ENCODE measurements at regions not wholly inside any gene's neighbourhood (a gene's known extent, or its start where the extent isn't known, plus 50 kb on each side); places are given as distances from the start of the nearest gene placed in this dataset.
"Not testable (repeated sequence)": the region's sequence is repeated elsewhere in the genome, so short reads cannot be mapped to it uniquely, and the experiment has no call there.

DNA sequence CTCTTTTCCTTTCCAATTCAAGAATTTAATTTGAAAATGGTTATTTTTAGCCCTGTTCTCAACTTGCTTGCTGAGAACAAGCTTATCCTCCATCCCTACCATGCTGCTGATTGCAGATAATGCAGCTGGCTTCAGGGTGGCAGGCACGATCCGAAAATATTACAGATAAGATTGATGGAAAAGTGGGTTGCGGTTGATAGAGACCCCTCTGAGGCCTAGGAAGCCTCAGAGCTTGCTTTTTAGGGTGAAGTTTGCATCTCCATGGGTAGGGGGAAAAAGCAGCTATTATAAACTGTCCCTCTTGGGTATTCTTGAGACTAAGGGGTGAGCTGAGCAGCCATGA is 116.5 kb upstream of the GOT2 start:
- ATAC-seq = no peak
- no peaks in the 10 kb centered on the region for H3K9me3 Mint-ChIP-seq (ENCODE audit: low read depth)
- no peaks in the 10 kb centered on the region for H3K36me3 Mint-ChIP-seq
- no peak for DNase-seq
- no peak overlapping the region for H3K27ac Mint-ChIP-seq
- CTCF ChIA-PET = no interaction called here
- no peaks in the 10 kb centered on the region for H3K27me3 Mint-ChIP-seq
- H3K4me1 Mint-ChIP-seq = no peaks in the 10 kb centered on the region
- H3K4me3 Mint-ChIP-seq = no peak overlapping the region

DNA sequence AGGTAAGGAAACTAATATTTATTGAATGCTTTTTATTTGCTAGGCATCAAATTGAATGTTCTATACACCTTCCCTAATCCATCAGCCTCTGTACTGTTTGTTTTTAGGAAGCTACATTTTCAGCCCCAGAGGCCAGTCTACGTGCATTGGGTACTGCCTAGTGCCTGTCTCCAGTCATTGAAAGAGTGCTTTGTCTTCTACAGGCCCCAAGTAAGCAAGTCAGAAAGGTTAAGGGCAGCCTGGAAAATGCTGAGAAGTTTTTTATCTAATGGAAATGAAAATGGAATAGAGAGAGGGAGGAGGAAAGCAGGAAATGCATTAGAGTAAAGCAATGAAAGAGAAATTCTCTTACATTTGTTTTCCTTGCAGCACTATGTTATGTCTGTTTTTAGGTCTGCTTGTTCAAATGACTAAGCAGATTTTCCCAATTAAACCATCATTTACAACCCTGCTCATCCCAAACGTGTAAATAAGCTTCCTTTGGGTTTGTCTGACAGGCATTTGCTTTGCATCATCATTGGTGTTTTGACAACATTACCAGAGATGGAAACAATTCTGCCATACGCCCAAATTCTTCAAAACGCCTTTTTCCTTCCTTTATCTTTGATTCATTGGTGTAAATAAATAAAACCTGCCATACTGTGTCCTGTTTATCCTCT is 116.0 kb upstream of the GOT2 start:
- Mint-ChIP-seq H3K27me3 (no peaks in the 10 kb centered on the region), H3K36me3 (no peaks in the 10 kb centered on the region), H3K4me3 (no peak overlapping the region), H3K4me1 (no peaks in the 10 kb centered on the region), H3K27ac (no peak overlapping the region), H3K9me3 (ENCODE audit: low read depth) (no peaks in the 10 kb centered on the region)
- no peak for DNase-seq
- CTCF ChIA-PET = no interaction called here
- no peak for ATAC-seq

- no peak overlapping the region for H3K4me3 Mint-ChIP-seq
- CTCF ChIA-PET = no interaction called here
- DNase-seq (no peak), ATAC-seq (no peak)
- H3K4me1 Mint-ChIP-seq = no peaks in the 10 kb centered on the region
- H3K27me3 Mint-ChIP-seq = no peaks in the 10 kb centered on the region
- H3K36me3 Mint-ChIP-seq = no peaks in the 10 kb centered on the region
- no peaks in the 10 kb centered on the region for H3K9me3 Mint-ChIP-seq (ENCODE audit: low read depth)
- H3K27ac Mint-ChIP-seq = no peak overlapping the region
Measured at GRCh38 chr16:58848662-58849002, 114.5 kb upstream of the GOT2 start.

- Mint-ChIP-seq H3K27me3 (no peaks in the 10 kb centered on the region), H3K9me3 (ENCODE audit: low read depth) (no peaks in the 10 kb centered on the region), H3K27ac (no peak overlapping the region), H3K36me3 (no peaks in the 10 kb centered on the region), H3K4me3 (no peak overlapping the region), H3K4me1 (no peaks in the 10 kb centered on the region)
- DNase-seq (no peak), ATAC-seq (no peak)
- CTCF ChIA-PET = no interaction called here
Measured at GRCh38 chr16:58847902-58848661, 114.0 kb upstream of the GOT2 start.

DNA sequence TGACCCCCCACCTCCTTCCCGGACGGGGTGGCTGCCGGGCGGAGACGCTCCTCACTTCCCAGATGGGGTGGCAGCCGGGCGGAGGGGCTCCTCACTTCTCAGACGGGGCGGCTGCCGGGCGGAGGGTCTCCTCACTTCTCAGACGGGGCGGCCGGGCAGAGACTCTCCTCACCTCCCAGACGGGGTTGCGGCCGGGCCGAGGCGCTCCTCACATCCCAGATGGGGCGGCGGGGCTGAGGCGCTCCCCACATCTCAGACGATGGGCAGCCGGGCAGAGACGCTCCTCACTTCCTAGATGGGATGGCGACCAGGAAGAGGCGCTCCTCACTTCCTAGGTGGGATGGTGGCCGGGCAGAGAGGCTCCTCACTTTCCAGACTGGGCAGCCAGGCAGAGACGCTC is 112.1 kb upstream of the GOT2 start:
- CTCF ChIA-PET; H3K4me3 Mint-ChIP-seq; ATAC-seq; DNase-seq; H3K9me3 Mint-ChIP-seq (ENCODE audit: low read depth); H3K27ac Mint-ChIP-seq; H3K4me1 Mint-ChIP-seq; H3K36me3 Mint-ChIP-seq; H3K27me3 Mint-ChIP-seq: not testable (repeated sequence)

DNA sequence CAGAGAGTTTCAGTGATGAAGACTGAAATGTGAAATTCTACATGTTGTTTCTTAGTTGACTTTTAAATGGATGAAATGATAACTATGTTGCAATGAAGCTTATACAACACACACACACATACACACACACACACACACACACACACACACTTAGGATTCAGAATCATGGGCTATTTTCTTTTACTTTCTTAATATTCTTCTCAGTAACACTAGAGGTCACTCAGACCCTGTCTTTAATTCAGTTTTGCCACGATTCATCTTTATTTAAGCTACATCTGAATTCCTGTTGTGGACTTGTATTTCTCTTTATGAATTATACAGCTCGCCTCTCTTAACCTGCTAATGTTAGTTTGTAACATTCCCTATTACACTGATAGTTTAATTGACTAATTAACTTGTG is 109.6 kb upstream of the GOT2 start:
- DNase-seq = no peak
- Mint-ChIP-seq H3K27me3 (no peaks in the 10 kb centered on the region), H3K27ac (no peak overlapping the region), H3K4me1 (no peaks in the 10 kb centered on the region), H3K9me3 (ENCODE audit: low read depth) (no peaks in the 10 kb centered on the region), H3K36me3 (no peaks in the 10 kb centered on the region), H3K4me3 (no peak overlapping the region)
- no peak for ATAC-seq
- CTCF ChIA-PET = no interaction called here

DNA sequence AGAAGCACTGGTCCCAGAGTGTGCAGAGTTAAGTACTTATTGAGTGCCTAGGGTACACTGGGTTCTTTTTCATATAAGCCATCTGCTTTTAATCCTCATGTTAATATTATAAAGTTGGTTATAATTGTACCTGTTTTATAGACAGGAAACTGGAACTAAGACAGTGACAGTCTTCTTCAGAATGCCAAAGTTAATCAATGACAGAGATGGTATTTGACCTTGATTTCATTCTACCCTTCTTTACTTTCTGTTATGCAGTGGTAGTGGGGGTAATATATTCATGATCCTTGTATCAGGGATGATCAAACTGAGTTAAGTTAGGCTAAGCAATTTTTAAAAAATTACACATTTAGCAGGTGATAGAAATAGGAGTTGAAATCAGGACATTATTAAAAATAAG is 108.6 kb upstream of the GOT2 start:
- H3K27ac Mint-ChIP-seq = no peak overlapping the region
- no peak overlapping the region for H3K4me3 Mint-ChIP-seq
- H3K9me3 Mint-ChIP-seq (ENCODE audit: low read depth) = no peaks in the 10 kb centered on the region
- no peaks in the 10 kb centered on the region for H3K27me3 Mint-ChIP-seq
- H3K36me3 Mint-ChIP-seq = no peaks in the 10 kb centered on the region
- ATAC-seq (no peak), DNase-seq (no peak)
- H3K4me1 Mint-ChIP-seq = no peaks in the 10 kb centered on the region
- CTCF ChIA-PET = no interaction called here

- H3K9me3 Mint-ChIP-seq (ENCODE audit: low read depth) = no peaks in the 10 kb centered on the region
- ATAC-seq = no peak
- no peak for DNase-seq
- H3K27ac Mint-ChIP-seq = no peak overlapping the region
- no peaks in the 10 kb centered on the region for H3K27me3 Mint-ChIP-seq
- CTCF ChIA-PET = no interaction called here
- H3K36me3 Mint-ChIP-seq = no peaks in the 10 kb centered on the region
- H3K4me1 Mint-ChIP-seq = no peaks in the 10 kb centered on the region
- H3K4me3 Mint-ChIP-seq = no peak overlapping the region
Measured at GRCh38 chr16:58842156-58842555, 108.0 kb upstream of the GOT2 start.

DNA sequence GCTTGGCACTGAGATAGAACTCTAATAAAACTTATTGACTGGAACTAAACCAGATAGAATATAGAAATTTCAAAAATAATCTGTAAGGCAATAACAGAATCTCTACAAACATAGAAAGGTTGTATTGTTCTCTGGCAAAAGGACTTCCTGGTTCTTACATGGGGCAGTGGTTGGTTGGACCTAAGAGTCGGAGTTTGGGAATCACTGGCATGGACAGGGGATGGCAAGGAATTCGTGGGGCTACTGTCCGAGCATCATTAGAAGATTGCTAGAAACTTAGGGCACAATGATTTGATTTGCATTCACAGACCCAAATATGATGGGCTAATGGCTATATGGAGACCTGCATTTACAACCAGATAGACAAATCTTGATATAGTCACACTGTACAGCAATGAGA is 103.8 kb upstream of the GOT2 start:
- Mint-ChIP-seq H3K4me1 (no peaks in the 10 kb centered on the region), H3K9me3 (ENCODE audit: low read depth) (no peaks in the 10 kb centered on the region), H3K27me3 (peaks cover 3% of the 10 kb centered on the region), H3K27ac (no peak overlapping the region), H3K4me3 (no peak overlapping the region), H3K36me3 (no peaks in the 10 kb centered on the region)
- no peak for ATAC-seq
- CTCF ChIA-PET = interaction anchor here (0.6 kb wide), 1 partner anchor 150 kb away, joined by 3 read pairs; no protein-coding TSS in a partner anchor
- DNase-seq = no peak

DNA sequence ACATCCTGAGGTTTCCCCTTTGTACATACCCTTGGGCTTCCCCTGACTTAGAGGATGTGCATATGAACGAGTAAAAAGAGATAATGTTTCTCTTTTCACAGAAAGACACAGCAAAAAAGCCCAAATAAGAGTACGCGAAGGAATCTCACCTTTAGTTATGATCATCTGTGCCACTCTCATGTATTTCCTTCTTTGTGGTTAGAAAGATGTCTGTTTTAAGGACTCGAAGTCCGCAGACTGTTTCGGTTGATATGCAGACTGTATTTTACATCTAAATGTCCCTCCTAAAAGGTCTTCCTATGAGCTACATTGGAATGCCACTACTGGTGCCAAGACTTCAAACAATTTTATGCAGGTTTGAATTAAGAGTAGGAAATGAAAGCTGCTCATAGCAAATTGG is 102.3 kb upstream of the GOT2 start:
- Mint-ChIP-seq H3K36me3 (no peaks in the 10 kb centered on the region), H3K27me3 (peaks cover 3% of the 10 kb centered on the region), H3K4me1 (no peaks in the 10 kb centered on the region), H3K27ac (no peak overlapping the region), H3K9me3 (ENCODE audit: low read depth) (no peaks in the 10 kb centered on the region), H3K4me3 (no peak overlapping the region)
- CTCF ChIA-PET = no interaction called here
- DNase-seq (no peak), ATAC-seq (no peak)

GRCh38 chr16:58832386-58832895 is 98.3 kb upstream of the GOT2 start:
- Mint-ChIP-seq H3K4me3 (no peak overlapping the region), H3K27ac (no peak overlapping the region), H3K27me3 (peaks cover 3% of the 10 kb centered on the region), H3K4me1 (no peaks in the 10 kb centered on the region), H3K9me3 (ENCODE audit: low read depth) (no peaks in the 10 kb centered on the region), H3K36me3 (no peaks in the 10 kb centered on the region)
- DNase-seq = no peak
- ATAC-seq = no peak
- CTCF ChIA-PET = no interaction called here

DNA sequence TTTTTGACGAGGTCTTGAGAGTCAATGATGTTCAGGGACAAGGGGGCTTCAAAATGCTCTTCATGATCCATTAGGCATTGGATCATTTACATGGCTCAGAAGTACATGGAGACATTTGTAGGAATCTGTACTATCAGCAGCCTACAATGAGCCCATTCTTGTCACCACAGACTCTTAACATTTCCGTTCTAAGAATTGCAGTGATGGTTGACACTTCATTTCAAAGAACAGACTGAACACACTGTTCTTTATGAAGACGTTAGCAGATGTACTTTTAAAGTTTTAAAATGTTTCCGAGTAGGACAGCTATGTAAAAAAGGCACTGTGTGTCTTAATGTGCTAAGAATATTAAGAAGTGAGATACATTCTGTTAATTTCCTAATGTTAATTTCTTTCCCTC is 97.3 kb upstream of the GOT2 start:
- no peaks in the 10 kb centered on the region for H3K9me3 Mint-ChIP-seq (ENCODE audit: low read depth)
- ATAC-seq = no peak
- no peak overlapping the region for H3K4me3 Mint-ChIP-seq
- no peak for DNase-seq
- CTCF ChIA-PET = no interaction called here
- no peaks in the 10 kb centered on the region for H3K36me3 Mint-ChIP-seq
- no peak overlapping the region for H3K27ac Mint-ChIP-seq
- no peaks in the 10 kb centered on the region for H3K4me1 Mint-ChIP-seq
- peaks cover 3% of the 10 kb centered on the region for H3K27me3 Mint-ChIP-seq

- DNase-seq (no peak), ATAC-seq (no peak)
- CTCF ChIA-PET = interaction anchor here (0.6 kb wide), 1 partner anchor 370 kb away, joined by 3 read pairs; no protein-coding TSS in a partner anchor
- no peaks in the 10 kb centered on the region for H3K27me3 Mint-ChIP-seq
- H3K4me3 Mint-ChIP-seq = no peak overlapping the region
- no peaks in the 10 kb centered on the region for H3K36me3 Mint-ChIP-seq
- no peaks in the 10 kb centered on the region for H3K4me1 Mint-ChIP-seq
- no peak overlapping the region for H3K27ac Mint-ChIP-seq
- H3K9me3 Mint-ChIP-seq (ENCODE audit: low read depth) = no peaks in the 10 kb centered on the region
Measured at GRCh38 chr16:58828901-58829545, 94.9 kb upstream of the GOT2 start.

DNA sequence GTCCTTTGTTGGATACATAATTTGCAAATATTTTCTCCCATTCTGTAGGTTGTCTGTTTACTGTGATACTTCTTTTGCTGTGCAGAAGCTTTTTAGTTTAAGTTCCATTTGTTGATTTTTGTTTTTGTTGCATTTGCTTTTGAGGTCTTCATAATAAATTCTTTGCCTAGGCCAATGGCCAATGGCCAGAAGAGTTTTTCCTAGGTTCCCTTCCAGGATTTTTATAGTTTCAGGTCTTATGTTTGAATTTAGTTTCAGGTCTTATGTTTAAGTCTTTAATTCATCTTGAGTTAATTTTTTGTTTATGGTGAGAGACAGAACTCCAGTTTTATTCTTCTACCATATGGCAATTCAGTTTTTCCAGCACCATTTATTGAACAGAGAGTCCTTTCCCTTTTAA is 90.1 kb upstream of the GOT2 start:
- ATAC-seq = no peak
- Mint-ChIP-seq H3K27me3 (no peaks in the 10 kb centered on the region), H3K9me3 (ENCODE audit: low read depth) (no peaks in the 10 kb centered on the region), H3K27ac (no peak overlapping the region), H3K4me3 (no peak overlapping the region), H3K4me1 (no peaks in the 10 kb centered on the region), H3K36me3 (no peaks in the 10 kb centered on the region)
- CTCF ChIA-PET = no interaction called here
- no peak for DNase-seq

Data from activated CD8-positive, alpha-beta memory T cell treated with anti-CD3 and anti-CD28 coated beads, Interleukin-2, amount 10 ng/mL, durations not matched to agents 7 days and 5 days (primary cell).